ENCODE measurements at regions not wholly inside any gene's neighbourhood (a gene's known extent, or its start where the extent isn't known, plus 50 kb on each side); places are given as distances from the start of the nearest gene placed in this dataset.

DNA sequence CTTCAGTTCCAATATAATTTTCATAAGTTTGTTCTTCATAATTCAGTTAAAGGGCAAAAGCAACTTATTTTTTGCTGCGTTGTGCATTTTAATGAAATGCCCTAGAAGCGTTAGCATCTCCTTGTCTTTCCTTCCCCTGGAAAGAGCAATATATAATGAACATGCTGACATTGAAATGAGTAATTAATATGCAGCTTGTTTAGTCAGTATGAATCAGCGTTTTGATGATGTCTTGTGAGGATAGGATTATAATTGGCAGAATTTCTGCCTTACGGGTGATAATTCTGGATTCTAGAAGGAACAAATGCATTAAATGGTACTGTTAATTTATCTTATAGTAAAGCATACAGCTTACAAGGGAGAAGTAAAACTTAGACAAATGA is 152.3 kb upstream of the MMADHC start:
- intact Hi-C loops (cut with DNase I), result no loop called here
- no peak for ATAC-seq

DNA sequence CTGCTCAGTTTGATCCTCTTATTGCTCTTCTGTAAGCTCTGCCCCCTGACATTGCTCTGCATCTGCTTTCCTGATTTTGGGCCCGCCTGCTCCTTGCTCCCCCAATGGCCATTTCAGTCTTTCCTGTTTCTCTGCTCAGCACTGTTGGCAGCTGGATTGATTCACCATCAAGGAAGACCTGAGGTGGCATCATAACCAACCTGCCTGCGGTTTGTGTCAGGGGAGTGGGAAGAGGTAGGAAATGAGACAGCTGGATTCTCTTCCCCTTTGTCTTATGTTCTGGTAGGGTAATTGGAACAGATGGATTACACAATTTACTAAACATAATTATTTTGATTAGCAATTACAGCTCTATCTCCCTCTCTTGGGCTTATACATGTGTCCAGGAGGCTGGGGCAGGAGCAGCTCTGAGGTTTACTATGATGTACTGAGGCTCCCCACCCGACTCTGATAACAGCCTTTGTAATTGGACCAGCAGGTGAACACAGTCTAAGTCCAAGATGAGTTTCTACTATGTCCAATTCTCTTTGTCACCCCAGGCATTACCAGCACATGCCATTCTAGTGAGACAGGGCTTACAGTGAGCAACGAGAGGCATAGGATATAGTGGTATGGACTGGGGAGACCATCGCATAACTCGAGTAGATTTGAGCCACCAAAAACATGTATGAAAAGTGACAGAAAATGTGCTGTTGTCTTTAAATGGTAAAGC is 151.8 kb upstream of the MMADHC start:
- intact Hi-C loops (cut with DNase I), result no loop called here
- no peaks in the 10 kb centered on the region for H3K9me3 ChIP-seq
- no peak for DNase-seq
- no peak overlapping the region for H3K4me3 ChIP-seq
- H3K36me3 ChIP-seq, result no peaks in the 10 kb centered on the region
- FAIRE-seq, result no peak
- H3K27me3 ChIP-seq, result no peaks in the 10 kb centered on the region
- no peak overlapping the region for H3K27ac ChIP-seq
- WGBS, 2 donors, result 86 to 92% methylated on average over 6 of the region's 6 CpGs
- H3K4me1 ChIP-seq, result no peaks in the 10 kb centered on the region
- TF ChIP-seq, protein P1, sequence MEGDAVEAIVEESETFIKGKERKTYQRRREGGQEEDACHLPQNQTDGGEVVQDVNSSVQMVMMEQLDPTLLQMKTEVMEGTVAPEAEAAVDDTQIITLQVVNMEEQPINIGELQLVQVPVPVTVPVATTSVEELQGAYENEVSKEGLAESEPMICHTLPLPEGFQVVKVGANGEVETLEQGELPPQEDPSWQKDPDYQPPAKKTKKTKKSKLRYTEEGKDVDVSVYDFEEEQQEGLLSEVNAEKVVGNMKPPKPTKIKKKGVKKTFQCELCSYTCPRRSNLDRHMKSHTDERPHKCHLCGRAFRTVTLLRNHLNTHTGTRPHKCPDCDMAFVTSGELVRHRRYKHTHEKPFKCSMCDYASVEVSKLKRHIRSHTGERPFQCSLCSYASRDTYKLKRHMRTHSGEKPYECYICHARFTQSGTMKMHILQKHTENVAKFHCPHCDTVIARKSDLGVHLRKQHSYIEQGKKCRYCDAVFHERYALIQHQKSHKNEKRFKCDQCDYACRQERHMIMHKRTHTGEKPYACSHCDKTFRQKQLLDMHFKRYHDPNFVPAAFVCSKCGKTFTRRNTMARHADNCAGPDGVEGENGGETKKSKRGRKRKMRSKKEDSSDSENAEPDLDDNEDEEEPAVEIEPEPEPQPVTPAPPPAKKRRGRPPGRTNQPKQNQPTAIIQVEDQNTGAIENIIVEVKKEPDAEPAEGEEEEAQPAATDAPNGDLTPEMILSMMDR (IDR thresholded peaks at IDR 0.05), result no peak
- no peak for ATAC-seq

More for the DNA sequence above, 152.3 kb upstream of the MMADHC start:
- H3K4me1 ChIP-seq, result peaks cover 0 to 3% (median 3%) of the 10 kb centered on the region in 3 donors
- DNase-seq (no peak), FAIRE-seq (no peak)
- TF ChIP-seq, protein P1 (IDR thresholded peaks at IDR 0.05), result no peak
- H3K36me3 ChIP-seq, result no peaks in the 10 kb centered on the region
- H3K27ac ChIP-seq, result no peak overlapping the region
- 83 to 91% methylated on average over 4 of the region's 4 CpGs for WGBS, 2 donors
- no peak overlapping the region for H3K4me3 ChIP-seq
- no peaks in the 10 kb centered on the region for H3K27me3 ChIP-seq
- no peaks in the 10 kb centered on the region for H3K9me3 ChIP-seq

DNA sequence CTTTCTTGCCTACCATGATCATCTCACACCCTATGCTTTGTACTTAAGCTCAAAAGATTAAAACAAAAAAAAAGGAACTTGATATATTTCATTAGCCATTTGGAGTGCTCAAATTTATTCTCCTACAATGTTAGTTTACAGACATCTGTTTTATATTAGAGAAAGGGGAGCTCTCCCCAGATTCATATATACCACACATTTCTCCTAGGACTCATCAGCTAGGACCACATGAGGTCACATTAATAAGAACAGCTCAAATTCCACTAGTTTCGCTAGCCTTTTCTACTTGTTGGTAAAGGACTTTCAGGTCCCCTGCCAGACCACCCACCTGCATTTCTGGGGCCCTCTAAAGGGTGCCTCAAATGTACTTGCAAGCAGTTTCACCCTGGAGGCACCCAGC is 151.2 kb upstream of the MMADHC start:
- ATAC-seq, result no peak
- TF ChIP-seq, protein P1 (IDR thresholded peaks at IDR 0.05), result no peak

DNA sequence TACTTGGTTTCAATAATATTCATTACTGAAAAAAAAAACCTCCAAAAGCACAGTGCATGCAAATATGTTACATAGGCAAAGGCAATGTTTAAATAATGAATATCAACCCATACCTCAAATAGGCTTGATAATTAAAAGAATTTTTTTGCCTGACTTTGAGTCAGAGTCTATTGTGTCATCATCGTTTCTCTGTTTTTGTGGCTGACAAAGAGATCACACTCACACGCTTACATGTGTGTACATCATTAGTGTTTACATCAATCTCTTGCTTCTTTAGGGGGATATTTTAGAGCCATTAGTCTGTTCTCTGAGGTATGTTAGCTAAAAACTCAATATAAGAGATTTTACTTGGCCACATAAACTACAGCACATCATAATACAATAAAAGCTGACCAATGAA is 150.3 kb upstream of the MMADHC start:
- DNase-seq (no peak), FAIRE-seq (no peak), ATAC-seq (no peak)
- intact Hi-C loops (cut with DNase I), result no loop called here
- no peak overlapping the region for H3K27ac ChIP-seq
- WGBS, 2 donors, result 85 to 97% methylated on average over 2 of the region's 2 CpGs
- no peaks in the 10 kb centered on the region for H3K4me1 ChIP-seq
- no peaks in the 10 kb centered on the region for H3K27me3 ChIP-seq
- no peak overlapping the region for H3K4me3 ChIP-seq
- H3K36me3 ChIP-seq, result no peaks in the 10 kb centered on the region
- no peaks in the 10 kb centered on the region for H3K9me3 ChIP-seq
- TF ChIP-seq, protein P1 (IDR thresholded peaks at IDR 0.05), result no peak

More for the DNA sequence above, 151.2 kb upstream of the MMADHC start:
- intact Hi-C loops (cut with DNase I), result no loop called here
- H3K27ac ChIP-seq, result no peak overlapping the region
- DNase-seq, result no peak
- no peaks in the 10 kb centered on the region for H3K4me1 ChIP-seq
- no peaks in the 10 kb centered on the region for H3K36me3 ChIP-seq
- no peak overlapping the region for H3K4me3 ChIP-seq
- H3K27me3 ChIP-seq, result no peaks in the 10 kb centered on the region
- no peaks in the 10 kb centered on the region for H3K9me3 ChIP-seq
- WGBS, 2 donors, result 88 to 90% methylated on average over 1 of the region's 1 CpG
- no peak for FAIRE-seq

DNA sequence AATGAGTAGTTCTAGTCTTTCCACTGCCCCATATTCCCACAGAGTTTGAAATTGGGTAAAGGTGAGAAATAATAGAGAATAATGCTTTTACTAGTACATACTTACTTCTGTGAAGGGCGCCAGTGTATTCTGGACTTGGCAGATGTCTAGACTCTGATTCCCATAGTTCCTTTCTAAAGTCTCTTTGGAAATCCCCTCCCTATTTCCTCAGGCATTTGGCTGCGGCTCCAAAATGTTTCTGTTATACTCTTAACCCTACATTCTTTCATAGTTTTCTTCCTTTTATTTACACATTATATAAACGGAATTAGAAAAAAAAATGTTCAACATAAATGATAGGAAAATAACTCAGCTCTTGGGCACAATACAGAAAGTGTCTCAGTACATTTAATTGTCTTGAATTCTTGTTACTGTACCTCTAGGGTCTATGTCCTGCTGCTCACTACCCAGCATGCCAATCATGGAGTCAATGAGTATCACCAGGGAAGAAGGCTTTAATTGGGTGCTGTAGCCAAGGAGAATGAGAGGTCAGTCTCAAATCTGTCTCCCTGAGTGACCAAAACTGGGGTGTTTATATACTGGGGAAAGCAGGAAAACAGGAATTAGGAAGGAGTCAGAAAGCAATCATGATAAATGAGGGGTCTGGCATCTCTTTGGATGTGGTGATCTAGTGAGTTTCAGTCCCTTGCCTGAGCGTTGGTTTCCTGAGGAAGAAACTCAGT is 147.8 kb upstream of the MMADHC start:
- TF ChIP-seq, protein P1 (IDR thresholded peaks at IDR 0.05), result no peak
- ATAC-seq, result no peak
- WGBS, 2 donors, result 63 to 74% methylated on average over 4 of the region's 4 CpGs
- Histone ChIP-seq H3K27ac (no peak overlapping the region), H3K9me3 (no peaks in the 10 kb centered on the region), H3K36me3 (no peaks in the 10 kb centered on the region), H3K4me3 (no peak overlapping the region), H3K4me1 (no peaks in the 10 kb centered on the region), H3K27me3 (no peaks in the 10 kb centered on the region)
- intact Hi-C loops (cut with DNase I), result no loop called here
- DNase-seq, result no peak
- FAIRE-seq, result no peak
